ENCODE measurements at regions not wholly inside any gene's neighbourhood (a gene's known extent, or its start where the extent isn't known, plus 50 kb on each side); places are given as distances from the start of the nearest gene placed in this dataset.
A peak's percentile ranks its signal among the peaks of the same experiment; 100 is the strongest.

DNA sequence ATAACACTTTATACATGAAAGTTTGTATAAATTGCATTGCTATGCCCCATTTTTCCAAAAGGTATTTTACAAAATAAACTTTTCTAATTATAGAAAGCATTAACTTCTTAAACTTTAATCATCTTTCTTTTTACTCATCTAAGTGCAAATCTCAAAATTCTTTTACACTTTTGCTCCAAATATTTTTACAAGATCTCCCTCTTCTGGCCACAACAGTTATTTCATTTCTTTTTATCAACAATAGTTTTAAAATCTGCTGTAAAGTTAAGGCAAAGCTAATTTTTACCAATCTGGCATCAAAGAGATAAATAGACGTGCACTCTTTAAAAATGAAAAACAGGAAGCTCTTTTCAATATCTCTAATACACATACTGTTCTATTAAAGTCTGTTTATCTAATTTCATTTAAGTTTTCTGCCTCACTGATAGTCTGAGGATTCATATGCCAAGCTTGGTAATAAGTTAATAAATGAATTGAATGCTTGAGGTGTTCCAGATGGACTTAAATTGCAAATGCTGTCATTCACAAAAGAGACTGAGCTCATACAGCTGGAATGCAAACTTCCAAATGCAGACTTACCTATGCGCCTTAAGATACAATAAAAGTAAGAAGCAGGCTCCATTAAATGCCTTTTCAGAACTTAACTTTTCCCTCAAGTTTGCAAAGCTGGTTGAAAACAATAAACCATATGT is 583.0 kb upstream of the ATXN8OS start:
- TF ChIP-seq, protein P1, sequence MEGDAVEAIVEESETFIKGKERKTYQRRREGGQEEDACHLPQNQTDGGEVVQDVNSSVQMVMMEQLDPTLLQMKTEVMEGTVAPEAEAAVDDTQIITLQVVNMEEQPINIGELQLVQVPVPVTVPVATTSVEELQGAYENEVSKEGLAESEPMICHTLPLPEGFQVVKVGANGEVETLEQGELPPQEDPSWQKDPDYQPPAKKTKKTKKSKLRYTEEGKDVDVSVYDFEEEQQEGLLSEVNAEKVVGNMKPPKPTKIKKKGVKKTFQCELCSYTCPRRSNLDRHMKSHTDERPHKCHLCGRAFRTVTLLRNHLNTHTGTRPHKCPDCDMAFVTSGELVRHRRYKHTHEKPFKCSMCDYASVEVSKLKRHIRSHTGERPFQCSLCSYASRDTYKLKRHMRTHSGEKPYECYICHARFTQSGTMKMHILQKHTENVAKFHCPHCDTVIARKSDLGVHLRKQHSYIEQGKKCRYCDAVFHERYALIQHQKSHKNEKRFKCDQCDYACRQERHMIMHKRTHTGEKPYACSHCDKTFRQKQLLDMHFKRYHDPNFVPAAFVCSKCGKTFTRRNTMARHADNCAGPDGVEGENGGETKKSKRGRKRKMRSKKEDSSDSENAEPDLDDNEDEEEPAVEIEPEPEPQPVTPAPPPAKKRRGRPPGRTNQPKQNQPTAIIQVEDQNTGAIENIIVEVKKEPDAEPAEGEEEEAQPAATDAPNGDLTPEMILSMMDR (IDR thresholded peaks at IDR 0.05; ENCODE audit: low read depth, low read length, poor library complexity, severe bottlenecking): peak; percentile 37
- no peak for TF ChIP-seq EZH2phosphoT487 (IDR thresholded peaks at IDR 0.05; ENCODE audit: borderline replicate concordance, low read length)

Measured in DOHH2 (cell line).